Heart left ventricle (tissue), 16 donors: ENCODE measurements at regions not wholly inside any gene's neighbourhood (a gene's known extent, or its start where the extent isn't known, plus 50 kb on each side); places are given as distances from the start of the nearest gene placed in this dataset.

Source experiments
- ATAC-seq, 4 donors: fragments of 200-7000 bp; cut with Tn5 transposase; one replicate each; pipeline ENCODE4 v1.9.1; 2020 to 2022; ENCODE audit warnings: moderate library complexity in 4 of 4, mild to moderate bottlenecking in 3 of 4, moderate number of reproducible peaks in 1 of 4
- DNase-seq, 5 donors: peaks; one replicate each; pipeline ENCODE4 v3.0.0-alpha.2; 2020
- H3K27ac ChIP-seq, 12 donors: fragments of 200-600 bp; sonication (generic) in 4 of 12; one replicate each; pipeline versions ENCODE4 v1.5.0 to v1.8.0; 2016 to 2022; ENCODE audit warnings: mild to moderate bottlenecking in 2 of 12
- H3K27me3 ChIP-seq, 9 donors: fragments of 200-600 bp; sonication (generic) in 2 of 9; one replicate each; pipeline versions ENCODE4 v1.5.1 to v1.8.0; 2016 to 2022; ENCODE audit warnings: mild to moderate bottlenecking in 3 of 9
- H3K36me3 ChIP-seq, 9 donors: fragments of 200-600 bp; sonication (generic) in 2 of 9; one replicate each; pipeline versions ENCODE4 v1.5.0 to v1.8.0; 2018 to 2022; ENCODE audit warnings: mild to moderate bottlenecking in 2 of 9
- H3K4me1 ChIP-seq, 12 donors: fragments of 200-600 bp; sonication (generic) in 4 of 12; one replicate each; pipeline versions ENCODE4 v1.5.0 to v1.8.0; 2016 to 2022; ENCODE audit warnings: mild to moderate bottlenecking in 3 of 12
- H3K4me3 ChIP-seq, 12 donors: fragments of 200-600 bp; sonication (generic) in 4 of 12; one replicate each; pipeline versions ENCODE4 v1.5.0 to v1.8.0; 2017 to 2022; ENCODE audit warnings: mild to moderate bottlenecking in 9 of 12, moderate library complexity in 4 of 12
- H3K9me3 ChIP-seq, 12 donors: fragments of 200-600 bp; sonication (generic) in 4 of 12; one replicate each; pipeline versions ENCODE4 v1.5.0 to v1.8.0; 2016 to 2022; ENCODE audit warnings: mild to moderate bottlenecking in 1 of 12
- CTCF ChIP-seq, 12 donors: fragments of 200-600 bp; sonication (generic) in 4 of 12; IDR thresholded peaks; one replicate each; pipeline versions ENCODE4 v1.5.0 to v1.8.0; 2018 to 2022; ENCODE audit warnings: antibody characterized with exemption in 12 of 12, mild to moderate bottlenecking in 5 of 12
- POLR2A ChIP-seq, 2 donors: fragments of 450-650 bp; IDR thresholded peaks; one replicate each; pipeline ENCODE4 v1.6.1; 2017; ENCODE audit warnings: antibody characterized with exemption in 2 of 2, mild to moderate bottlenecking in 2 of 2, moderate library complexity in 2 of 2
- WGBS, 4 donors: extraction: QIAGEN DNeasy Blood & Tissue Kit in 2 of 4; methylation state at CpG; one replicate each; pipeline versions ENCODE4 v1.1.5 to v1.1.7; 2013 to 2018; 5-methylcytosine and 5-hydroxymethylcytosine counted together
- intact Hi-C, 10 donors: fragments of 100-400 bp; cut with DNase I; formaldehyde crosslinking; loops; one replicate each; pipeline versions ENCODE4 v1.11.1 to v1.14.2; 2022
- donor health status: ischemic (EF 13 %, LVEDD 7.1; RV severe dilation, severe dysfunction).
- donor health status: healthy with polysubstance abuse.
- donor health status: DM: no; HTN: yes; CAD: no.
- donor health status: DM: no; HTN: no; CAD: no.
- donor health status: ischemic (EF 25% LVEDD 6.9; RV normal size, moderate dysfunction).
- donor health status: ischemic (EF 25% LVEDD 5.7; RV mildly dilated, moderate dysfunction).
- donor health status: healthy.
- donor health status: DM: yes; HTN: yes; CAD: no.
- donor health status: ischemic (EF 35%, LVEDD 5.7; RV mildly dilated, moderate dysfunction).
- donor health status: nonischemic (EF 11% LVEDD 7.7; RV severe dilation, severe dysfunction).
- donor health status: DM: yes; HTN: yes; CAD: no.
- donor health status: PGD.
- donor health status: ischemic (EF 29% LVEDD 5.4; RV normal size, mild dysfunction).
- donor health status: nonischemic (EF 23%, LVEDD 6.1; RV moderate dilation, normal function).

DNA sequence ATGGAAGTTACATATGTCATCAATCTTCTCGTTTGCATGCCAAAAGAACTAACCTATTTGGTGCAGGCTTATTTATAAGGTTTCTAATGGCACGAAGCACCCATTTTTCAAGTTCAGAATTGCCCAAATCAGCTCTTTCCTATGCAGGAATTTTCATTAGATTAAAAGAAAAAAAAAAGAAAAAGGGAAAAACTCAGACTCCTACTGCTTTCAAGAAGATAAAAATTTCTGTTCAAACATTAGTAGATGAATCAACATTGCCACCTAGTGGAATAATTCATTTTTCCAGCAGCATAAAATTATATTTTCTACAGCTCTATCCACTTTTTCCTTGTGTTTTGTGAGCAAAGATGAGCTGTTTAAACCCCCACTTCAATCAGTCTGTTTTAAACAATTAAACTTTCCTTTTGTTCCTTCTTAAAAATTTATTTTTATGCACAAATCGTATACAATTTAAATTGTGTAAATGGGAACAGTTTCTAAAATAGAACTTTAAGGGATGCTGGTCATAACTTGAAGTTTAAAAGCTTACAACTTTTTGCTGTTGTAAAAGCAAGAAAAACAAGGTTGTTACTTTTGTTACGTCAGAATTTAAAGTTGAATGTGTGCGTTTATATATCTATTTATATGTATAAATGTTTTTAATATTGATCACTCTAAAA is 309.9 kb downstream of the ARAP2 start:
- no peak for TF ChIP-seq POLR2A (IDR thresholded peaks at IDR 0.05)
- TF ChIP-seq CTCF (IDR thresholded peaks at IDR 0.05): peak in 11 of 12 donors; percentile 22 to 64 (median 47)
- no peaks in the 10 kb centered on the region for H3K4me1 ChIP-seq
- ATAC-seq (no peak), DNase-seq (no peak)
- 24 to 31% (median 28%) methylated on average over 5 of the region's 5 CpGs for whole genome bisulfite sequencing, 4 donors
- H3K27ac ChIP-seq: no peak overlapping the region
- no peaks in the 10 kb centered on the region for H3K36me3 ChIP-seq
- no peaks in the 10 kb centered on the region for H3K27me3 ChIP-seq
- H3K4me3 ChIP-seq: no peak overlapping the region
- no peaks in the 10 kb centered on the region for H3K9me3 ChIP-seq
- intact Hi-C loops: no loop called here

DNA sequence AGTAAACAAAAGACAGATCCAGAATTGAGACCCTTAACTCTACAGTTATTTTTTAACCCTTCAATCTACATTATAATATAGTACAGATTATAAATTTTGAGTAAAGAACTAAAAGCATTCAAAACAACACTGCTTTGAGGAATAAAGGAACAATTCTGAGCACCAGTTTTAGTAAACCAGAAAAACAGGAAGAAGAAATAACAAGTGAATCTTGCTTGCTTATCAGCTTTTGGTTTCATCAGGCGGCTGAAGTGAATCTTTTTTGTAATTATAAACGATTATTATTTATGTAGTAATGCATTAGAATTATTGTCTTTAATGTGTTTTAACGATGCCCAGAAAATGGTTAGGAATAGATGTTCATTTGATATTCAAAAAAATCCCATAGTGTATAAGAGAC is 305.4 kb downstream of the ARAP2 start:
- intact Hi-C loops: no loop called here
- no peak for TF ChIP-seq CTCF (IDR thresholded peaks at IDR 0.05)
- TF ChIP-seq POLR2A (IDR thresholded peaks at IDR 0.05): no peak
- Histone ChIP-seq H3K27me3 (no peaks in the 10 kb centered on the region), H3K27ac (peak overlapping the region in 1 of 12 donors; percentile 25), H3K4me3 (no peak overlapping the region), H3K4me1 (no peaks in the 10 kb centered on the region), H3K9me3 (no peaks in the 10 kb centered on the region), H3K36me3 (no peaks in the 10 kb centered on the region)
- ATAC-seq (no peak), DNase-seq (no peak)
- WGBS, 4 donors: 74 to 77% (median 75%) methylated on average over 3 of the region's 3 CpGs

GRCh38 chr4:35939751-35940150 is 304.6 kb downstream of the ARAP2 start:
- H3K27ac ChIP-seq: no peak overlapping the region
- no peak for TF ChIP-seq POLR2A (IDR thresholded peaks at IDR 0.05)
- no peak for TF ChIP-seq CTCF (IDR thresholded peaks at IDR 0.05)
- H3K36me3 ChIP-seq: no peaks in the 10 kb centered on the region
- DNase-seq: no peak
- WGBS, 4 donors: 18 to 32% (median 26%) methylated on average over 1 of the region's 1 CpG
- no peaks in the 10 kb centered on the region for H3K27me3 ChIP-seq
- H3K9me3 ChIP-seq: no peaks in the 10 kb centered on the region
- H3K4me3 ChIP-seq: no peak overlapping the region
- ATAC-seq: no peak
- intact Hi-C loops: no loop called here
- no peaks in the 10 kb centered on the region for H3K4me1 ChIP-seq

GRCh38 chr4:35942092-35942491 is 302.2 kb downstream of the ARAP2 start:
- H3K4me1 ChIP-seq: no peaks in the 10 kb centered on the region
- no peak for TF ChIP-seq CTCF (IDR thresholded peaks at IDR 0.05)
- TF ChIP-seq POLR2A (IDR thresholded peaks at IDR 0.05): no peak
- H3K36me3 ChIP-seq: no peaks in the 10 kb centered on the region
- ATAC-seq: no peak
- H3K4me3 ChIP-seq: no peak overlapping the region
- DNase-seq: no peak
- no peaks in the 10 kb centered on the region for H3K9me3 ChIP-seq
- WGBS, 4 donors: 55 to 62% (median 59%) methylated on average over 2 of the region's 2 CpGs
- no peak overlapping the region for H3K27ac ChIP-seq
- intact Hi-C loops: no loop called here
- no peaks in the 10 kb centered on the region for H3K27me3 ChIP-seq
